Upper lobe of right lung (tissue), 1 donor: ENCODE measurements at regions not wholly inside any gene's neighbourhood (a gene's known extent, or its start where the extent isn't known, plus 50 kb on each side); places are given as distances from the start of the nearest gene placed in this dataset.

Experiments used
- ATAC-seq: fragments of 200-7000 bp; cut with Tn5 transposase; one replicate; pipeline ENCODE4 v1.9.1; 2020; ENCODE audit warnings: mild to moderate bottlenecking, moderate library complexity
- DNase-seq: peaks from one replicate; pipeline ENCODE4 v3.0.0-alpha.2; 2020
- H3K27ac ChIP-seq: fragments of 200-600 bp; one replicate; pipeline ENCODE4 v1.8.0; 2022
- H3K27me3 ChIP-seq: fragments of 200-600 bp; one replicate; pipeline ENCODE4 v1.8.0; 2022; ENCODE audit warnings: mild to moderate bottlenecking
- H3K36me3 ChIP-seq: fragments of 200-600 bp; one replicate; pipeline ENCODE4 v1.8.0; 2022
- H3K4me1 ChIP-seq: fragments of 200-600 bp; one replicate; pipeline ENCODE4 v1.8.0; 2022
- H3K4me3 ChIP-seq: fragments of 200-600 bp; one replicate; pipeline ENCODE4 v1.8.0; 2022; ENCODE audit warnings: mild to moderate bottlenecking
- H3K9me3 ChIP-seq: fragments of 200-600 bp; one replicate; pipeline ENCODE4 v1.8.0; 2022
- CTCF ChIP-seq: fragments of 200-600 bp; IDR thresholded peaks from one replicate; pipeline ENCODE4 v1.8.0; 2022; ENCODE audit warnings: antibody characterized with exemption
- intact Hi-C: fragments of 100-400 bp; cut with DNase I; formaldehyde crosslinking; loops from one replicate; pipeline ENCODE4 v1.11.0; 2022
- donor health status: DM: no; HTN: yes; CAD: no; lungs with severe emphysema.

GRCh38 chr7:84535580-84536270 lies 341.1 kb upstream of the SEMA3A start:
- intact Hi-C loops = no loop called here
- Histone ChIP-seq H3K27me3 (no peaks in the 10 kb centered on the region), H3K9me3 (no peaks in the 10 kb centered on the region), H3K36me3 (no peaks in the 10 kb centered on the region), H3K27ac (no peak overlapping the region), H3K4me3 (no peak overlapping the region), H3K4me1 (no peaks in the 10 kb centered on the region)
- ATAC-seq (no peak), DNase-seq (no peak)
- TF ChIP-seq CTCF = no peak

DNA sequence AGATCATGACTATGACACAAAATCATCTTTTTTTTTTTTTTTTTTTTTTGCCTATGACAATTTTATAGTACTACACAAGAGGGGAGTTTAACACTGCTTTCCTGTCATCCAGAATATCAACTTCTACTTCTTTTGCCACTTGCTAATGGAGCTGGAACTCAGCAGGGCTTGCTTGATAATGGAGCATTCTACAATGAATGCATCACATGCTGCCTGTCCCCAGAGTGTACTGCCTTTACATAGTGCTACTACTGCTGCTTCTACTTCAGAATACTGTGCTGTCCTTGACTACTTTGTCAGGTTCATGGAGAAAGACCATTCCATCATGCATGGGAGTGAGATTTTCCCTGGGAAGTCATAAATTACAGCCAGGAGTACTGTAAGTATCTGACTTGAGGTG lies 338.6 kb upstream of the SEMA3A start:
- no peak for DNase-seq
- no peak for ATAC-seq
- Histone ChIP-seq H3K4me1 (no peaks in the 10 kb centered on the region), H3K4me3 (no peak overlapping the region), H3K27ac (no peak overlapping the region), H3K27me3 (no peaks in the 10 kb centered on the region), H3K9me3 (no peaks in the 10 kb centered on the region), H3K36me3 (no peaks in the 10 kb centered on the region)
- no peak for TF ChIP-seq CTCF
- intact Hi-C loops = no loop called here

DNA sequence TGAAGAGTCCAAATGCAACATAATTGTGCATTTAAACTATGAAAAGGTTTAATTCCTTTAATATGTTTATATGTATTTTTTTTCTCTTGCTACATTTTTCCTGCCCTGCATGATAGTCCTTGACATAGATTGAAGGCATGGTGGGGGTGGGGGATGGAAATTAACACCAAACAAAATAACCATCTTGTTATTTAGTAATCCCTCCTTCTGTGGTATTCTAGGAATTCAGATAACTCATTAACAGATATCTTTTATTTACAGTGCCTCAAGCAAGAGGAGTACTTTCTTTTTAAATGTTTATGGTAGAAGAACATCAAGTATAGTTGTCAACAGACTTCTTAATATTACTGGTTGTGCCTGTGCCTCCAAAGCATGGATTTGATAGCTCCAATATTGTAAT lies 337.6 kb upstream of the SEMA3A start:
- ATAC-seq = no peak
- DNase-seq = no peak
- Histone ChIP-seq H3K9me3 (no peaks in the 10 kb centered on the region), H3K4me3 (no peak overlapping the region), H3K27me3 (no peaks in the 10 kb centered on the region), H3K36me3 (no peaks in the 10 kb centered on the region), H3K4me1 (no peaks in the 10 kb centered on the region), H3K27ac (no peak overlapping the region)
- no peak for TF ChIP-seq CTCF
- intact Hi-C loops = no loop called here

DNA sequence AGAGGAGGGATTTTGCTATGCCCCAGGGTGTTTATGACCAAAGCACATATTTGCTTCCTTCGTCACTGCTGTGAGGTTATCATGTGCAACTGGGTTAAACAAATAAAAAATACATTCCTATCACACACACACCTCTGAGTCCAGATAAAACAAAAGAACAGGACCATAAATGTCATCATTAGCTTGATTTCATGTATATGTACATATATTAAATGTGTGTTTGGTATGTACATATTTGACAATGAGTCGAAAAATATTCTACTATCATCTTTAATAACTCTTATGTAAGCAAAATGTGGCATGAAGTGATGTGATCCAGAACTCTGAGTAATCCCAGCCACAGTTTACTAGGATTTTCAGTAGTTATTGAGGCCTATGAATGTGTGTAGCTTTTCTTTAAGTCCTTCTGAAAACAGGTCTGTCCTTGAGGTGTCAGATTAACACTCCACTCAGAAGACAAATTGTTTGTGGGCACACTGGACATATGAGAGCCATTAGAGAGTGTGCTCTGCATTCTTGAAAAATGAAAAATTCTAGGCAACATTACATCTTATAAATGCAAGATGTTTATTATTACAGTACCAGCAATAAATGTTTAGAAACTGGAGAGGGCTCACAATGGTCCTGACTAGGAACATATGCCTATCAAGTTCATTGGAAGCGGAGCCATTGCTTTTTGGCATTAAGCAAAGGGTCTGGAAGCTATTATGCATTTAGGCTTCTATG lies 335.1 kb upstream of the SEMA3A start:
- ATAC-seq = no peak
- Histone ChIP-seq H3K27me3 (no peaks in the 10 kb centered on the region), H3K36me3 (no peaks in the 10 kb centered on the region), H3K4me3 (no peak overlapping the region), H3K27ac (no peak overlapping the region), H3K9me3 (no peaks in the 10 kb centered on the region), H3K4me1 (no peaks in the 10 kb centered on the region)
- no peak for DNase-seq
- intact Hi-C loops = no loop called here
- TF ChIP-seq CTCF = no peak

DNA sequence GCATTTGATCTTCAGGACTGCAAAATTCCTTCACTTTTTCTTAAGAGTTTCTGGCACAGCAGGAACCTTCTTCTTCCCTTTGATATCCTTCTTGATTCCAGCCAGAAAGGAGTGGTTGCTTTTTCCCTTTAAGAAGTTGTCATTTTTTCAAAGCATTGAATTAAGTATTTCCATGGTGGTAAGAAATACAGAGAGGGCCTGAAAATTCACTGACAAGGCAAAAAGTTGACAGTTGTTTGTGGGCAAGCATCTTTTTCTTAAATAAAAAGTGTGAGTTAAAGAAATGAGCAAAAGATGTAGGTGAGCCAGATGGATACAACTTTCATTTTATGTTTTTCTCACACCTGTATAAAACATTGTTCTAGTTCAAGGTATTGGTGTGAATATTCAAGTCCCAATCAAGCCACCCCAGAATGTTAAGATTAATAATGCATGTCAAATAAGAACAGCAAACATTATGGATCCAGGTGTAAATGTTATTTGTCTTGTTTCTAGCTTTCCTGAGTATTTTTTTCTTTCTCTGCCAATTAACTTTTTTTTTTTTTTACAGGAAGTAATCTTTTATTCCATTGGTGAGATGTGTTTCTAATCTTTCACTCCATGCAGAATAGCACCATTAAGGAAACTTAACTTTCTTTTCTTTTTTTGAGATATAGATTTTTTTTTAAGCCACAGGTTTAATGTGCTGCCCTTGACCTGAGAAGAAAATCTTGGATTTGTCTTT lies 334.3 kb upstream of the SEMA3A start:
- DNase-seq (no peak), ATAC-seq (no peak)
- H3K27me3 ChIP-seq = no peaks in the 10 kb centered on the region
- H3K9me3 ChIP-seq = no peaks in the 10 kb centered on the region
- no peaks in the 10 kb centered on the region for H3K36me3 ChIP-seq
- intact Hi-C loops = no loop called here
- H3K4me1 ChIP-seq = no peaks in the 10 kb centered on the region
- H3K4me3 ChIP-seq = no peak overlapping the region
- TF ChIP-seq CTCF = no peak
- H3K27ac ChIP-seq = no peak overlapping the region
